GM23338 (cell line): ENCODE measurements at regions not wholly inside any gene's neighbourhood (a gene's known extent, or its start where the extent isn't known, plus 50 kb on each side); places are given as distances from the start of the nearest gene placed in this dataset.

Source experiments
- CREB1 ChIP-seq: fragments of 250-450 bp; sonication (Bioruptor Pico); IDR thresholded peaks from 2 replicates; pipeline ENCODE4 v1.5.0; 2020; ENCODE audit warnings: low read depth, mild to moderate bottlenecking, moderate library complexity
- CTCF ChIP-seq, 2 experiments: fragments of 200-600 bp in 1 of 2; sonication (generic) in 1 of 2; conservative IDR thresholded peaks; 2 replicates each; pipeline versions ENCODE4 v1.5.1 to v1.6.1; 2016 to 2017; ENCODE audit warnings: antibody characterized with exemption in 2 of 2, low read depth in 2 of 2, mild to moderate bottlenecking in 2 of 2, moderate library complexity in 1 of 2
- EZH2 ChIP-seq: fragments of 200-600 bp; sonication (generic); IDR thresholded peaks from one replicate; pipeline ENCODE4 v1.8.0; 2017; ENCODE audit warnings: antibody characterized with exemption, mild to moderate bottlenecking, low read depth; ENCODE audit not compliant: unreplicated experiment
- EZH2phosphoT487 ChIP-seq: fragments of 200-600 bp; sonication (generic); IDR thresholded peaks from one replicate; pipeline ENCODE4 v1.8.1; 2018; ENCODE audit warnings: antibody characterized with exemption; ENCODE audit not compliant: unreplicated experiment
- JUNB ChIP-seq: IDR thresholded peaks from one replicate; pipeline ENCODE4 v1.6.1; 2016; ENCODE audit warnings: antibody characterized with exemption; ENCODE audit not compliant: unreplicated experiment
- POLR2AphosphoS5 ChIP-seq: IDR thresholded peaks from 2 replicates; pipeline ENCODE4 v1.6.1; 2016; ENCODE audit warnings: antibody characterized with exemption, low read depth
- REST ChIP-seq: IDR thresholded peaks from one replicate; pipeline ENCODE4 v1.6.1; 2018; ENCODE audit warnings: antibody characterized with exemption; ENCODE audit not compliant: unreplicated experiment
- STAT1 ChIP-seq: IDR thresholded peaks from one replicate; pipeline ENCODE4 v1.6.1; 2016; ENCODE audit warnings: antibody characterized with exemption; ENCODE audit not compliant: unreplicated experiment
- ZNF114 ChIP-seq: fragments of 250-450 bp; sonication (Bioruptor Pico); IDR thresholded peaks from 2 replicates; pipeline ENCODE4 v1.5.0; 2020; ENCODE audit warnings: mild to moderate bottlenecking, moderate library complexity
- ZNF331 ChIP-seq: fragments of 250-450 bp; sonication (Bioruptor Pico); IDR thresholded peaks from 2 replicates; pipeline ENCODE4 v1.5.0; 2020; ENCODE audit warnings: low read depth, mild to moderate bottlenecking, moderate library complexity

DNA sequence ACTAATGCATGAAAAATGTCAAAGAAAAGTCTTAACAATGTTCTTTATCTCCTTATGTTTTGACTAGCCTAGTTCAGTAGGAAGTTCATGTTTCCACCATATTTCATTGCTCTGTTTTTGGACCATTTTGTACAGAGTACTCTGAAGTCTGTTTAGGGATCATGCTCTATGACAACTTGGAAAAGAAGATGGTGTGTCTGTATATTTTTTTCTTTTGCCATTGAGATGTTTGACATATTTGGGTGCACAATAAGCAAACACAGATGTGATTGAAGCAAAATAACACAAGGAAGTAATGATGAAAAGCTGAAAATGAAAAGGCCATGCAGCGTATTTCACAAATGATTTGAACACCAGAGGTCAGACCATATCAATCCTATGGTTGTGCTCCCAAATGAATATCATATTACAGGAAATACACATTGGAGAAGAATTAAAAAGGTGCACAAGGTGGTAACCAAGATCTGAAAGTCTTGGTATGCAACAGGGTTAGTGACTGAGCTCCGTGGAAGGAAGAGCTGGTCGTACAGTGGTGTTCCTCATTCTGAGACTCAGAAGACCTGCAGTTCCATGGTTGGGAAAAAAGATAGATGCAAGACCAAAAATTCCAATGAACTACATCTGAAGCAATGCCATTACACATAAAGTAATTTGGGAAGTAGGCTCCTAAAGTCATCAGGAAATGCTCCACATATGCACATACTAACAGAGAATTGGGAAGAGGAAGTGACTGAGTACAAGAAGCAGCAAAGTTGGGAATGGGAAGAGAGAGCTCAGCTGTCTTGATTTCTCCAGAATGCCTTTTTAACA is 463.5 kb downstream of the LMO4 start:
- TF ChIP-seq CTCF (conservative IDR thresholded peaks at IDR 0.05; ENCODE audit: low read depth in 2 of 2) (no peak), EZH2 (no peak), POLR2AphosphoS5 (no peak), CREB1 (CRISPR knock-in tag) (no peak), REST (no peak), ZNF114 (no peak), STAT1 (no peak), JUNB (no peak), ZNF331 (no peak), EZH2phosphoT487 (no peak)
